Suppressor macrophage treated with lipopolysaccharide for 4 hours (primary cell): ENCODE measurements at regions not wholly inside any gene's neighbourhood (a gene's known extent, or its start where the extent isn't known, plus 50 kb on each side); places are given as distances from the start of the nearest gene placed in this dataset.
"Not testable (repeated sequence)": the region's sequence is repeated elsewhere in the genome, so short reads cannot be mapped to it uniquely, and the experiment has no call there.

Experiments used
- DNase-seq: peaks from one replicate; pipeline ENCODE4 v3.0.0-alpha.2; 2020

DNA sequence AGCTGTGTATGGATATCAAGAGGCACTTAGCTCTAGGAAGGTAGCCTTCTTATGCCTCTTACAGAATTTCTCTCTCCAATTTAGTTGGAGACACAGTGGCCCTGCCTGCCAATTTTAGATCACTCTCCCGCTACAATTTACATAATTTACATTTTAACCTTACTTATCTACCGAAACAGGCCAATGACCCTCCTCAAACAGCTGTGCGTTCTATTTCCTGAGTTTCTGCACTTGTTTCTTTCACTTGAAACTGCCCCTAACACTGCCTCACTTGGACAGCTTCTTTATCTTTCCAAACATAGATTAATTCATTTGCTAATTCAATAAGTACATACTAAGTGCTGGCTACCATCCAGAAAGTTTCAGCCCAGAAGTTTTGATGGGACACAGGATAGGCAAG is 52.9 kb upstream of the HDDC2 start:
- no peak for DNase-seq

DNA sequence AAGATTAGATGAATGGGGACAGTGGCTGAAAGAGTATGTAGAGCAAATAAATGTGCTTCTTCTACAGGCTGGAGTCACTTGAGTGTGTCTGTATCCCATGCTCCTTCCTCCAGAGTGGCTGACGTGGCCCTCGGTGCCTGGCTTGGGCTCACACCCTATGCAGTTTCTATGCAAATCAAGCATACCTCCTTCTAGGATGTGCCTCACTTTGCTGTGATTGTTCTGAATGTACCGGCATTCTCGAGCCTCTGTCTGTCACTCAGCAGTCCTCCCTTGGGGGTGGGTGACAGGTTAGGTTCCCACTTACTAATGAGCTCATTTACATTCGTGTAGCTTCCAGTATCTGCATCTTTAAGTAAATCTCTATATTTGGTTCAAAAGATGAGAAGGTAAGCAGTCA is 55.1 kb upstream of the HDDC2 start:
- DNase-seq, result no peak

- DNase-seq, result no peak
These were observed 55.9 kb upstream of the HDDC2 start for GRCh38 chr6:125357515-125358256.

DNA sequence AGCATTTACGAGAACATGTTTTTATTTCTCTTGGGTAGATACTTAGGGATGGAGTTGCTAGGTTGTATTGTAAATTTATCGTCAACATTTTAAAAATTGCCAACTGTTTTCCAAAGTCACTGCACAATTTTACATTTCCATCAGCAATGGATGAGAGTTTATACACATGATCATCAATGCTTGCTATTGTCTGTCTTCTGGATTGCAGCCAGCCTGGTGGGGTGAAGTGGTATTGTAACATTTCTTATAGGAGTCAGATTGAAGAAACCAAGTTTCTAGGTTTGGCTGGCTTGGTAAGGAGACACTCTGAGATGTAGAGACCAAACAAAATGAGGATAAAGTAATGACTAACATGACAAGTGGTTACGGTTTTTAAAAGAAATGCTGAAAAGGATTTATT is 57.1 kb upstream of the HDDC2 start:
- DNase-seq, result no peak

DNA sequence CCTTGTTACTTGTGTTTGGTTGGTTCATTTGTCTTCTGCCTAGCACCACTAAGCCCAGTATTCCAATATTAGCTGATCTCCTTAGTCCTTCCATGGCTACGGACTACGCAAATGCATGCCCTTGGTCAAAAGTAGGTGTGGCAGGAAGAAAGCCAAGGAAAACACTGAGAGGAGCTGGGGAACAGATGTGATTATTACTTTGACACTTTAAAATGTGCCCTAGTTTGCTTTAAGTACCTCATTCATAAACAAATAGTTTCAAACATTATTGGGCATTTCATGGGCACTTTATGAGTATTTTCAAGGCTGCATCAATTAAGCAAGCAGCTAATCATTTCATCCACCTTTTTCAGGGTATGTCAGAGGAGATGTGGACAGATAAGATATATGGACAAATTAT is 60.1 kb upstream of the HDDC2 start:
- DNase-seq, result no peak

GRCh38 chr6:125363039-125363823 is 61.5 kb upstream of the HDDC2 start:
- DNase-seq, result no peak

- no peak for DNase-seq
These were observed 62.0 kb upstream of the HDDC2 start for GRCh38 chr6:125363824-125364165.

- no peak for DNase-seq
These were observed 63.5 kb upstream of the HDDC2 start for GRCh38 chr6:125365230-125365629.

- no peak for DNase-seq
These were observed 65.4 kb upstream of the HDDC2 start for GRCh38 chr6:125367036-125367782.

- DNase-seq, result no peak
These were observed 68.6 kb upstream of the HDDC2 start for GRCh38 chr6:125370343-125370742.

DNA sequence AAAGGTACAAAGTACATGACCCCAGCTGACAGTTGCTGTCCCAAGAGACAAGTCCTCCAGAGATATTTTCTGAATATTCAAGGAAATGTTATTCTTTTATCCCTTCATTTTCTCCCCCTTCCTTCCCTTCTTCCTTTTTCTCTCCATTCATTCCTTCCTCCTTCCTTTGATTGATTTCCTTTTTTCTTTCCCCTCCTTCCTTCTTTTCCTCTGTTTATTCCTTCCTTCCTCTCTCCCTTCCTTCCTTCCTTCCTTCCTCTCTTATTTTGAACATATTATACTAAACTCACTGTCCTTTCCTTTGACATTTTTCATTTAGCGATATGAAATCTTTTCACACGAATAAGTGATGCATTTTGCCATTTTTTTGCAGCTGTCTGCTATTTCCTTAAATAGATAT is 73.2 kb upstream of the HDDC2 start:
- DNase-seq, result no peak

DNA sequence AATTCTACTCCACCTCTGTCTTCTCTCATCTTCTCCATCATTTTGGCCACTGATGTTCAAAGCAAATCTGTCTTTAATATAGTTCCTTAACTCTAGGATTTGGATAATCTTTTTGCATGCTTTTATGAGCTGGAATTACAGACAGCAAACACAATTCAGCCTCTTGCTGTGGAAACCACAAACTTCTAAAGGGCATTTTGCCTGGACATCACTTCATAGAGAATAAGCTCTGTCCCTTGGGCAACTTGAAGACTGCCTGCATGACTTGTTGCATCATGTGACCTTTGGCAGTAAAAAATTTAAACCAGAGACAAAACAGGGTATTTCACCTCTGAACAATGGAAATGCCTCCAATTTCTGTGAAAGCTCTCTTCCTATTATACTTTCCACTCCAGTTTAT is 74.1 kb upstream of the HDDC2 start:
- no peak for DNase-seq

DNA sequence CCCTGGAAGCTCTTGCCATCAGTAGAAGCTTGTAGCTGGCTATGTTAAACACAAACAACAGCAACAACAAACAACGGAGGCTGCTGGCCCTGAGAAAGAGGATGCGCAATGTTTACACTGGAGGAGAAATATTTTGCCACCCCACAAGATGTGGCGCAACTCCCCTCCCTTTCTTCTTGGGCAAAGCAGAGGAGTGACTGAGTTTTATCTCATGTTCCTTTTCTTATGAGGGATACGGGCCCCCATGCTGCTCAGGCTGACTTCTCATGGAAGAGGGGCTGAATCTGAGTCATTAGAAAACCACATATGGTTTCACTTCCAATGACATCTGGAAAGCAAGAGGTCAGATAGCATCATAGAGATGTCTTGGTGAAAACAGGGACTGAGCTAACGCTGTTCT is 75.9 kb upstream of the HDDC2 start:
- DNase-seq, result peak; percentile 74

DNA sequence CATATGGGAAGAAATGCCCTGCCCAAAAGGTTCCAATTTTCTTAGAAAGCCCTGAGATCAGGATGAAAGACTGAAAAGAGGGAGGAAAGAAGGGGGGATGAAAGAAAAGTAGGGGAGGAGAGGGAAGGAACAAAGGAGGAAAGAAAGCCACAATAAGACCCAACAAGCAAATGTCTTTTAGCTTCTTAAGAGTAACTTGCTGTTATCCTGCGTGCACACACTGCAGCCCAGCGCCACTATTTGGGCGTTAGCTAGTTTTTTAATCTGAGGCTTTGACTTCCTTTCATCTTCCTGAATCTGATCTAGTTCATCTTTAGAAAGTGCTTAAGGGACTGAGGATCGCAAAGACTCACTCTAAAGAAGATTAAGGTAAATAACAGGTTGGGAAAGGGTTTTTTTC is 77.4 kb upstream of the HDDC2 start:
- DNase-seq, result no peak

DNA sequence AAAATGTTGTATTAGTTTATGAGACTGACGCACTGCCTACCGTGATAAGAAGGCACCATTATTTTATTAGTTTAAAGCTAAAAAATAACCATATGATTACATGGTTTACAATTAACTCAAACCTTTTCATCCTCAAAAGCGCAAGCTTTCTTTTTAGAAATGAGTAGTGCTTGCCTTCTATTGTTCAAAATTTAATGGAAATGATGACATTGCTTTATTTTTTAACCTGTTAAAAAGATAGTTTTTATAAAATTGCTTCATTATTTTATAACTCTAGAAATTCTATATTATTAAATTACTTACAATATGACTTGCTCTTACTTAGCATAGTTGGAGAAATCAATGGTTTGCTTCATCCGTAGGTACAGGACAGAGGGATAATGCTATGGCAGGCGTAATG is 78.7 kb upstream of the HDDC2 start:
- no peak for DNase-seq

- not testable (repeated sequence) for DNase-seq
These were observed 84.6 kb upstream of the HDDC2 start for GRCh38 chr6:125386337-125386736.

GRCh38 chr6:125392682-125393081 is 90.9 kb upstream of the HDDC2 start:
- DNase-seq, result no peak

GRCh38 chr6:125393449-125393858 is 91.7 kb upstream of the HDDC2 start:
- DNase-seq, result no peak

- DNase-seq, result no peak
These were observed 105.0 kb upstream of the HDDC2 start for GRCh38 chr6:125406741-125407140.

- no peak for DNase-seq
These were observed 112.7 kb upstream of the HDDC2 start for GRCh38 chr6:125414507-125414906.

GRCh38 chr6:125415913-125416312 is 114.1 kb upstream of the HDDC2 start:
- no peak for DNase-seq

DNA sequence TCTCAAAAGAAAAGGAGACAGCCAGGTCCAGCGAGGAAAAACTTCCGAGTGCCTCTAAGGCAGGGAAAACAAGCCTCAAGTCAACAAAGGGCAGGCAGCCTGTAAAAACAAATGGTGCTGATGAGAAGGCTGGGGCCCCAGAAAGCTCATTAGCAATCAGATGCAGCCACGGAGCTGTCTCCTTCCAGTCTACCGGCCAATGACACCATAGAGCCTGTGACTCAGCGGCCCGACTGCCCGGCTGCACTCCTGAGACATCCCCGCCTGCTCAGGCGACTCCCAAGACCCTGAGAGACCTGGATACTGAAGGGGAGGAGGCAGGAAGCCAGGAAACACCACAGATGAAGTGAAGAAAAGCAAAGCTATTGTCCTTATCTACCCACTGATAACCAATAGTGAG is 120.1 kb upstream of the HDDC2 start:
- no peak for DNase-seq

DNA sequence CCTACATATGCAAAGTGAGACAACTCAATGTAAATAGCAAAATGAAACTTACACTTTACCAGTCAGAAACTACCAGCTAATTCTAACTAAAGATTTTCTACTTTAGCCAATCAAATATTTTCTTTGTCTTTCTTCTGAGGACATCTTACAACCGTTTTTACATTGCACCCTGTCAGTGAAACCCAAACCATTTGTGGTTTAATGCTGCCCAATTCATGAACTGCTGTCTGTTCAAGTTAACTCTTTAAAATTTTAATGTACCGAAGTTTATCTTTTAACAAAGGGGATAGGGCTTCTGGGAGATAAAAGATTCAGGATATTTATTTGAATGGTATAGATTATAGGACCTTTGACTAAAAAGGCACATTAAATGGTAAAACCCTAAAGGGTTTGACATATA is 121.3 kb upstream of the HDDC2 start:
- no peak for DNase-seq

- no peak for DNase-seq
These were observed 130.2 kb upstream of the HDDC2 start for GRCh38 chr6:125431971-125432370.
